HCT116 (cell line): ENCODE measurements at regions not wholly inside any gene's neighbourhood (a gene's known extent, or its start where the extent isn't known, plus 50 kb on each side); places are given as distances from the start of the nearest gene placed in this dataset.

Experiments
- CTCF ChIP-seq, 3 experiments: fragments of 200-600 bp in 1 of 3; sonication (generic) in 1 of 3; IDR thresholded peaks in 2 of 3; conservative IDR thresholded peaks in 1 of 3; 2 replicates each; pipeline ENCODE4 v1.5.1; 2012 to 2017; ENCODE audit warnings: low read depth in 2 of 3, low read length in 2 of 3, antibody characterized with exemption in 1 of 3, borderline replicate concordance in 1 of 3, control low read depth in 1 of 3, mild to moderate bottlenecking in 1 of 3, mixed read lengths in 1 of 3, mixed run types in 1 of 3, moderate library complexity in 1 of 3; ENCODE audit not compliant: insufficient read depth in 1 of 3
- EZH2 ChIP-seq: fragments of 200-600 bp; sonication (generic); IDR thresholded peaks from 2 replicates; pipeline ENCODE4 v1.6.1; 2017; ENCODE audit warnings: antibody characterized with exemption, mixed run types
- MAX ChIP-seq: IDR thresholded peaks from 2 replicates; pipeline ENCODE4 v1.6.1; 2012

GRCh38 chr13:109919715-109920375 is 133.5 kb upstream of the IRS2 start:
- TF ChIP-seq MAX (no peak), CTCF (IDR thresholded peaks at IDR 0.05 in 2 of 3, conservative IDR thresholded peaks at IDR 0.05 in 1 of 3; ENCODE audit: borderline replicate concordance in 1 of 3, insufficient read depth in 1 of 3, low read depth in 2 of 3, low read length in 2 of 3) (no peak), EZH2 (no peak)
